Lower lobe of right lung (tissue), 2 donors: ENCODE measurements at regions not wholly inside any gene's neighbourhood (a gene's known extent, or its start where the extent isn't known, plus 50 kb on each side); places are given as distances from the start of the nearest gene placed in this dataset.
"Not testable (repeated sequence)": the region's sequence is repeated elsewhere in the genome, so short reads cannot be mapped to it uniquely, and the experiment has no call there.

Experiments
- ATAC-seq, 2 donors: fragments of 200-7000 bp; cut with Tn5 transposase; one replicate each; pipeline ENCODE4 v1.9.1; 2020 to 2022; ENCODE audit warnings: mild to moderate bottlenecking in 2 of 2, moderate library complexity in 2 of 2
- DNase-seq: peaks from one replicate; pipeline ENCODE4 v3.0.0-alpha.2; 2020
- H3K27ac ChIP-seq: fragments of 200-600 bp; one replicate; pipeline ENCODE4 v1.8.0; 2022
- H3K27me3 ChIP-seq: fragments of 200-600 bp; one replicate; pipeline ENCODE4 v1.8.0; 2022; ENCODE audit warnings: low read depth
- H3K36me3 ChIP-seq: fragments of 200-600 bp; one replicate; pipeline ENCODE4 v1.8.0; 2022; ENCODE audit warnings: mild to moderate bottlenecking
- H3K4me1 ChIP-seq: fragments of 200-600 bp; one replicate; pipeline ENCODE4 v1.8.0; 2022
- H3K4me3 ChIP-seq: fragments of 200-600 bp; one replicate; pipeline ENCODE4 v1.8.0; 2022; ENCODE audit warnings: mild to moderate bottlenecking
- H3K9me3 ChIP-seq: fragments of 200-600 bp; one replicate; pipeline ENCODE4 v1.8.0; 2022
- CTCF ChIP-seq: fragments of 200-600 bp; IDR thresholded peaks from one replicate; pipeline ENCODE4 v1.8.0; 2022; ENCODE audit warnings: antibody characterized with exemption, mild to moderate bottlenecking
- intact Hi-C: fragments of 100-400 bp; cut with DNase I; formaldehyde crosslinking; loops from one replicate; pipeline ENCODE4 v1.11.0; 2022
- donor health status: DM: no; HTN: yes; CAD: no; lungs with severe emphysema.

- H3K27me3 ChIP-seq, result no peaks in the 10 kb centered on the region
- no peaks in the 10 kb centered on the region for H3K36me3 ChIP-seq
- intact Hi-C loops, result no loop called here
- no peak overlapping the region for H3K27ac ChIP-seq
- DNase-seq (no peak), ATAC-seq (peak; percentile 42)
- H3K4me3 ChIP-seq, result no peak overlapping the region
- H3K4me1 ChIP-seq, result no peaks in the 10 kb centered on the region
- H3K9me3 ChIP-seq, result no peaks in the 10 kb centered on the region
- TF ChIP-seq CTCF, result no peak
Observed at GRCh38 chr22:17303840-17304779, 65.2 kb upstream of the CECR2 start.

GRCh38 chr22:17303441-17303839 lies 65.8 kb upstream of the CECR2 start:
- Histone ChIP-seq H3K4me1 (no peaks in the 10 kb centered on the region), H3K36me3 (no peaks in the 10 kb centered on the region), H3K4me3 (no peak overlapping the region), H3K9me3 (no peaks in the 10 kb centered on the region), H3K27ac (no peak overlapping the region), H3K27me3 (no peaks in the 10 kb centered on the region)
- no peak for DNase-seq
- intact Hi-C loops, result no loop called here
- ATAC-seq, result no peak
- TF ChIP-seq CTCF, result no peak

GRCh38 chr22:17302616-17303015 lies 66.6 kb upstream of the CECR2 start:
- no peak for TF ChIP-seq CTCF
- ATAC-seq (no peak), DNase-seq (no peak)
- Histone ChIP-seq H3K36me3 (no peaks in the 10 kb centered on the region), H3K27me3 (no peaks in the 10 kb centered on the region), H3K9me3 (no peaks in the 10 kb centered on the region), H3K4me1 (no peaks in the 10 kb centered on the region), H3K27ac (no peak overlapping the region), H3K4me3 (no peak overlapping the region)
- intact Hi-C loops, result no loop called here

- no peak for DNase-seq
- no peak for ATAC-seq
- no peaks in the 10 kb centered on the region for H3K4me1 ChIP-seq
- intact Hi-C loops, result no loop called here
- no peaks in the 10 kb centered on the region for H3K36me3 ChIP-seq
- H3K9me3 ChIP-seq, result no peaks in the 10 kb centered on the region
- H3K4me3 ChIP-seq, result no peak overlapping the region
- H3K27ac ChIP-seq, result no peak overlapping the region
- no peak for TF ChIP-seq CTCF
- H3K27me3 ChIP-seq, result no peaks in the 10 kb centered on the region
Observed at GRCh38 chr22:17300926-17301325, 68.3 kb upstream of the CECR2 start.

GRCh38 chr22:17298805-17299502 lies 70.3 kb upstream of the CECR2 start:
- H3K9me3 ChIP-seq, H3K4me3 ChIP-seq, DNase-seq, H3K27me3 ChIP-seq, intact Hi-C loops, H3K36me3 ChIP-seq, ATAC-seq, H3K4me1 ChIP-seq, H3K27ac ChIP-seq: not testable (repeated sequence)

GRCh38 chr22:17285656-17286055 lies 66.4 kb upstream of the ADA2 start:
- ATAC-seq, result no peak
- Histone ChIP-seq H3K27me3 (no peaks in the 10 kb centered on the region), H3K4me1 (no peaks in the 10 kb centered on the region), H3K36me3 (no peaks in the 10 kb centered on the region), H3K27ac (no peak overlapping the region), H3K9me3 (no peaks in the 10 kb centered on the region), H3K4me3 (no peak overlapping the region)
- intact Hi-C loops, result no loop called here
- TF ChIP-seq CTCF, result no peak
- DNase-seq, result no peak
